NCI-H748 treated with DMSO at 0.1 percent for 48 hours (cell line): ENCODE measurements at regions not wholly inside any gene's neighbourhood (a gene's known extent, or its start where the extent isn't known, plus 50 kb on each side); places are given as distances from the start of the nearest gene placed in this dataset.

ENCODE experiments used
- DNase-seq: peaks from one replicate; lab custom pipeline; 2025; lab: John Stamatoyannopoulos, UW

- DNase-seq = no peak
Observed at GRCh38 chr11:12315024-12315423, 62.3 kb upstream of the PARVA start.

- DNase-seq = no peak
Observed at GRCh38 chr11:12316432-12316831, 60.9 kb upstream of the PARVA start.

- DNase-seq = peak; percentile 97
Observed at GRCh38 chr11:12318791-12319438, 58.5 kb upstream of the PARVA start.

- peak; percentile 97 for DNase-seq
Observed at GRCh38 chr11:12319461-12319951, 57.9 kb upstream of the PARVA start.

- peak; percentile 64 for DNase-seq
Observed at GRCh38 chr11:12319988-12320387, 57.4 kb upstream of the PARVA start.

- DNase-seq = no peak
Observed at GRCh38 chr11:12321217-12321937, 56.0 kb upstream of the PARVA start.

- no peak for DNase-seq
Observed at GRCh38 chr11:12324585-12324984, 52.8 kb upstream of the PARVA start.
